ENCODE measurements at regions not wholly inside any gene's neighbourhood (a gene's known extent, or its start where the extent isn't known, plus 50 kb on each side); places are given as distances from the start of the nearest gene placed in this dataset.
"Not testable (repeated sequence)": the region's sequence is repeated elsewhere in the genome, so short reads cannot be mapped to it uniquely, and the experiment has no call there.

DNA sequence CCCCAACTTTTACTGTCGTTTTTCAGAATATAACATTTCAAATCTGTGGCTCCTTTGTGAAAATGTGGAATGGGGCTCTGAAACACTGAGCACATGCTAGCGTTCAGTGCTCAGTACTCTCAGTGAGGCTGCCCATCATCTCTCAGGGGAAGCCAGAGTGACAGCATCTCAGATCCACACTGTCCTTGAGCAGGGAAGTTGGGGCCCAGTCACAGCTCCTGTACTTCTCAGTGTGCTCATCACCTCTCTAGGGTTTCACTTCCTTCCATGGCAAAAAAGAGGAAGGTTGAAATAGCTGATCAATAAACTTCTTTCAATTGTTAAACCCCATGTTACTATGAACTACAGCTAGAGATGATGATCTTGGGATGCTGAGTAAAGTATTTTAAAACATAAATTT, 565.9 kb upstream of the SPRY2 start:
- TF ChIP-seq, protein P1, sequence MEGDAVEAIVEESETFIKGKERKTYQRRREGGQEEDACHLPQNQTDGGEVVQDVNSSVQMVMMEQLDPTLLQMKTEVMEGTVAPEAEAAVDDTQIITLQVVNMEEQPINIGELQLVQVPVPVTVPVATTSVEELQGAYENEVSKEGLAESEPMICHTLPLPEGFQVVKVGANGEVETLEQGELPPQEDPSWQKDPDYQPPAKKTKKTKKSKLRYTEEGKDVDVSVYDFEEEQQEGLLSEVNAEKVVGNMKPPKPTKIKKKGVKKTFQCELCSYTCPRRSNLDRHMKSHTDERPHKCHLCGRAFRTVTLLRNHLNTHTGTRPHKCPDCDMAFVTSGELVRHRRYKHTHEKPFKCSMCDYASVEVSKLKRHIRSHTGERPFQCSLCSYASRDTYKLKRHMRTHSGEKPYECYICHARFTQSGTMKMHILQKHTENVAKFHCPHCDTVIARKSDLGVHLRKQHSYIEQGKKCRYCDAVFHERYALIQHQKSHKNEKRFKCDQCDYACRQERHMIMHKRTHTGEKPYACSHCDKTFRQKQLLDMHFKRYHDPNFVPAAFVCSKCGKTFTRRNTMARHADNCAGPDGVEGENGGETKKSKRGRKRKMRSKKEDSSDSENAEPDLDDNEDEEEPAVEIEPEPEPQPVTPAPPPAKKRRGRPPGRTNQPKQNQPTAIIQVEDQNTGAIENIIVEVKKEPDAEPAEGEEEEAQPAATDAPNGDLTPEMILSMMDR (conservative IDR thresholded peaks at IDR 0.05; ENCODE audit: low read depth, low read length), result no peak
- no peak for DNase-seq (ENCODE audit: low read depth)
- H3K4me3 ChIP-seq (ENCODE audit: low read length), result no peak overlapping the region

DNA sequence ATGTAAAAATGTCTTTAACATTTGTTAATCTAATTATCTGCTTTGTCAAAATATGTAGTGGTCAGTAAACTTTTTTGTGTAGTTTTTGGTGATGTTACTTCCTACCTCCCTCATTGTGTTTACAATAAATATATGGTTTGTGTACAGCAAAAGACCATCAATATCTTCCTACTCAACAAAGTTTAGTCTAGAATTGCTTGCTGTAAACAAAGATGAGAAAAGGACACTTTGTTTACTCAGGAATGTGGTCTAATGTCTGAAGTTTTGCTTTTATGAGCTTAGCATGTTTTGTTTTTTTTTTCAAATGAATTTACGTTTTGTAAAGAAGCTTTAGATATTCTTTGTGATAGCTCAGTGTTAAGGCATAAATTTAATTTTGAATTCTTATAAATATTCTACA, 563.5 kb upstream of the SPRY2 start:
- H3K4me3 ChIP-seq (ENCODE audit: low read length), result no peak overlapping the region
- TF ChIP-seq, protein P1 (conservative IDR thresholded peaks at IDR 0.05; ENCODE audit: low read depth, low read length), result no peak
- no peak for DNase-seq (ENCODE audit: low read depth)

DNA sequence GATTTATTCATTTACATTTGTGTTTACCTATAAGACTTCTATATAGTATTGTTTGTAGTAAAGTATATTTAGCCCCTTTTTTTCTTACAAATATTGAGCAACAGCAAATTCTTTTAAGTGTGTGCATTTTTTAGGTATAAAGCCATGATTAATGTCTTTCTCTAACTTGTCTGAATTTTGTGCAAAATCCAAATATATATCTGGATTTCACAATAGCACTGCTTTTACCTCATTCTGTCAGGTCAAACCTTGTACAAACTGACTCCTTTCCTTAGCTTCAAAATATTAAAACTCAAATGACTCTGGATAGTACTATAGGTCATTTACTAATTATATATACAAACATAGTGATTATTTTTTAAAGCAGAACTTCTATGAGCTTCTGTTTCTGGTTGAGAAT, 563.0 kb upstream of the SPRY2 start:
- no peak overlapping the region for H3K4me3 ChIP-seq (ENCODE audit: low read length)
- TF ChIP-seq, protein P1 (conservative IDR thresholded peaks at IDR 0.05; ENCODE audit: low read depth, low read length), result no peak
- DNase-seq (ENCODE audit: low read depth), result no peak

DNA sequence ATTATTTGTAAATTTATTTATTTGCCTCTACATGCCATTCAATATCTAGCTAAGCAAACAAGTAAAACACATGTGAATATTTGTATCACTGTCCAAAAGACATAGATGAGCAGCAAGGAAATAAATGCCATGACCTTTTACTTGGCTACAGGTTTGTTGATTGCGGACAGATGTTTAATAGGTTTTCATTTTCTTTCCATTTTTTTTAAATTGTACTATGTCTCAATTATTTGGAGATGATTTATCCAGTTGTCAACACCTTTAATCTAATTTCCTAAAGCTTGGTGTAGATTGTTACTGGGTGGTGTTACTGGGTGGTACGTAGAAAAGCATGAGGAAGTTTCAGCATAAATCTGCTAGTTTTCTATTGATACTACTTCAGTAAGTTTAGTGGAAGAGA, 560.6 kb upstream of the SPRY2 start:
- DNase-seq (ENCODE audit: low read depth), result no peak
- H3K4me3 ChIP-seq (ENCODE audit: low read length), result no peak overlapping the region
- TF ChIP-seq, protein P1 (conservative IDR thresholded peaks at IDR 0.05; ENCODE audit: low read depth, low read length), result no peak

DNA sequence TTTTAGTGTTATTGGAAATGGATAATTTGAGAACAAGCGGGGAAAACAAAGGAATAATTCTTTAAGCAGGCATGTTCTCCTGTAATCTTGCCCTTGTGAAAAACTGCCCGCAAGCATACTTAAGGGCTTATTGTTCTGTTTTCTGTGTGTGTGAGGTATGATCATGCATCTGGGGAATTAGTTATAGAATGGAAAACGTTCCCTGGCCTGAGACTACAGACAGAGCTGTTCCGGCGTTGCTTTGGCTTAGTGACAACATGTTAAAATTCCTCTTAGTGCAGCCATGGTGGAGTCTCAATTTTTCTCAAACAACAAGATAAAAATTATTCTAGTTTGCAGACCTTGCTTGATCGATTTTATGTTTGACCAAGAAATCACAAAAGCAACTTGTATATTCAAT, 560.2 kb upstream of the SPRY2 start:
- TF ChIP-seq, protein P1 (conservative IDR thresholded peaks at IDR 0.05; ENCODE audit: low read depth, low read length), result no peak
- peak; percentile 52 for DNase-seq (ENCODE audit: low read depth)
- no peak overlapping the region for H3K4me3 ChIP-seq (ENCODE audit: low read length)

DNA sequence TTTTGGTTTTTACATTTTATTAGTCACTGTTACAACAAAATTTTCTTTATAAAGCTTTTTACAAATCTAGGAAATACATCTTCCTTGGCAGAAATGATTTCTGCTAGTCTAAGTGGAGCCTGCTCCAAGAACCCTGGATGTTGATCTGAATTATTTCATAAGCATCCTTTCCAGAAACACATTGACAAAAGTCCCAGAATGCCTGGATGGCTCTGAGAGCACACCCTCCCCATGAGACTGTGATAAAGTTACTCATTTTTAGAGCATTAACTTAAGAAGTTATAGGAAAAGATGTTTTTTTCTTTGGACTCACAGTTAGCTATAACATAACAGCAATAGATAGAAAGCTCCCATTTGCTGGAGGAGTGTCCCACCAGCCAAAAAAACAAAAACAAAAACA, 559.6 kb upstream of the SPRY2 start:
- DNase-seq (ENCODE audit: low read depth), result no peak

DNA sequence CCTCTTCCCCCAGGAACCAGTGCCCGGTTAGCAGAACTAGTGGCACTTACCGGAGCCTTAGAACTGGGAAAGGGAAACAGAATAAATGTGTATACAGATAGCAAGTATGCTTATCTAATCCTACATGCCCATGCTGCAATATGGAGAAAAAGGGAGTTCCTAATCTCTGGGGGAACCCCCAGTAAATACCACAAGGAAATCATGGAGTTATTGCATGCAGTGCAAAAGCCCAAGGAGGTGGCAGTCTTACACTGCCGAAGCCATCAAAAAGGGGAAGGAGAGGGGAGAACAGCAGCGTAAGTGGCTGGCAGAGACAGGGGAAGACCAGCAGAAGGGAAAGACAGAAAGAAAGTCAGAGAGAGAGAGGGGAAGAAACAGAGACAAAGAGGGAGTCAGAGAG, 556.7 kb upstream of the SPRY2 start:
- not testable (repeated sequence) for DNase-seq (ENCODE audit: low read depth); H3K4me3 ChIP-seq (ENCODE audit: low read length)

More for the DNA sequence above, 559.6 kb upstream of the SPRY2 start:
- TF ChIP-seq, protein P1 (conservative IDR thresholded peaks at IDR 0.05; ENCODE audit: low read depth, low read length), result no peak
- no peak overlapping the region for H3K4me3 ChIP-seq (ENCODE audit: low read length)

DNA sequence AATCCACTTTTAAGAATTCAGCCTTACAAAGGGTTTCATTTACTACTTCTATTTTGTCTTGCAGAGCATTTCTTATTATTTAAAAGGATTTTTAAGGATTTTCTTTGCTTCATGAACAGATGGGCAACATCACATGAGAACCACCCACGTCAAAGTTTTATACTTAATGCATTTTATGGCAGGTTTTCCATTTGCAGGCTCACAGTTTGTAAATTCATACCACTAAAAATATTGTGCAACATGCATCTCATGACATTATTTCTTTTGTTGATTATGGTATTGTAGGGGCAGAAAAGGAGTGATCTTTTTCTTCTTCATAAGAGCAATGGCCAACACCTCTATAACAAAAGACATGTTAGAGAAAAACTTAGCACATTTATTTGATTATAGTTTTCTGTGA, 554.0 kb upstream of the SPRY2 start:
- DNase-seq (ENCODE audit: low read depth), result no peak
- TF ChIP-seq, protein P1 (conservative IDR thresholded peaks at IDR 0.05; ENCODE audit: low read depth, low read length), result no peak
- H3K4me3 ChIP-seq (ENCODE audit: low read length), result no peak overlapping the region
